ENCODE measurements at regions not wholly inside any gene's neighbourhood (a gene's known extent, or its start where the extent isn't known, plus 50 kb on each side); places are given as distances from the start of the nearest gene placed in this dataset.

DNA sequence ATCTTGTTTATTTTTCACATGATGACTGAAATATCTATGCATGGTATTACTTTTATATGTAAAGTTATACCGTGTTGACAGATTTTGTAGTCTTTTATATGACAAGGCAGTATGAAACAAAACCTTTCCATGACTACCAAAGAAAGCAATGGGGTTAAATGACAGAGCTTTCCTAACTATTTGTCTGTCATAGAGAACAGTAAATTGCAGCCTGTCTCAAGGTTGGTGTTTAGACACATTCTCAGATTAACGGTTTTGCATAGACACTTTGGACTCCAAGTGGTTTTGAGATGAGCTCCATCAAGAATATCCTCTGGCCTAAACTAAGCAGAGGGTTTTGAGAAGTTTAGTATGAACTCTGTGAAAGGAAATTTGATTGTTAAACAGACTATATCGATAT lies 180.7 kb upstream of the TENM3 start:
- no peak overlapping the region for H3K4me3 ChIP-seq (ENCODE audit: low read depth, low read length, poor library complexity, severe bottlenecking)
- no peaks in the 10 kb centered on the region for H3K9me3 ChIP-seq (ENCODE audit: low read depth, low read length, poor library complexity, severe bottlenecking)
- BruUV-seq (replicated peaks): no TSS peak
- ChIA-PET CTCF (no interaction called here), POLR2A (ENCODE audit: low non-redundant PET) (no interaction called here)
- H3K36me3 ChIP-seq (ENCODE audit: insufficient read depth, low read length, poor library complexity, severe bottlenecking): no peaks in the 10 kb centered on the region
- intact Hi-C loops (cut with micrococcal nuclease; ENCODE audit: unreplicated experiment): no loop called here
- no peak for TF ChIP-seq EZH2 (IDR thresholded peaks at IDR 0.05; ENCODE audit: borderline replicate concordance, low read depth, low read length, poor library complexity, severe bottlenecking)
- TF ChIP-seq, protein P1, sequence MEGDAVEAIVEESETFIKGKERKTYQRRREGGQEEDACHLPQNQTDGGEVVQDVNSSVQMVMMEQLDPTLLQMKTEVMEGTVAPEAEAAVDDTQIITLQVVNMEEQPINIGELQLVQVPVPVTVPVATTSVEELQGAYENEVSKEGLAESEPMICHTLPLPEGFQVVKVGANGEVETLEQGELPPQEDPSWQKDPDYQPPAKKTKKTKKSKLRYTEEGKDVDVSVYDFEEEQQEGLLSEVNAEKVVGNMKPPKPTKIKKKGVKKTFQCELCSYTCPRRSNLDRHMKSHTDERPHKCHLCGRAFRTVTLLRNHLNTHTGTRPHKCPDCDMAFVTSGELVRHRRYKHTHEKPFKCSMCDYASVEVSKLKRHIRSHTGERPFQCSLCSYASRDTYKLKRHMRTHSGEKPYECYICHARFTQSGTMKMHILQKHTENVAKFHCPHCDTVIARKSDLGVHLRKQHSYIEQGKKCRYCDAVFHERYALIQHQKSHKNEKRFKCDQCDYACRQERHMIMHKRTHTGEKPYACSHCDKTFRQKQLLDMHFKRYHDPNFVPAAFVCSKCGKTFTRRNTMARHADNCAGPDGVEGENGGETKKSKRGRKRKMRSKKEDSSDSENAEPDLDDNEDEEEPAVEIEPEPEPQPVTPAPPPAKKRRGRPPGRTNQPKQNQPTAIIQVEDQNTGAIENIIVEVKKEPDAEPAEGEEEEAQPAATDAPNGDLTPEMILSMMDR (conservative IDR thresholded peaks at IDR 0.05; ENCODE audit: low read depth, low read length): no peak
- H3K4me1 ChIP-seq (ENCODE audit: insufficient read depth, low read length, poor library complexity, severe bottlenecking): peaks cover 8% of the 10 kb centered on the region
- no peak for DNase-seq (ENCODE audit: low spot score)
- H3K27ac ChIP-seq (ENCODE audit: low read depth, low read length, poor library complexity, severe bottlenecking): no peak overlapping the region
- H3K27me3 ChIP-seq (replicated peaks; ENCODE audit: insufficient read depth, low read depth, low read length, poor library complexity): no peaks in the 10 kb centered on the region

DNA sequence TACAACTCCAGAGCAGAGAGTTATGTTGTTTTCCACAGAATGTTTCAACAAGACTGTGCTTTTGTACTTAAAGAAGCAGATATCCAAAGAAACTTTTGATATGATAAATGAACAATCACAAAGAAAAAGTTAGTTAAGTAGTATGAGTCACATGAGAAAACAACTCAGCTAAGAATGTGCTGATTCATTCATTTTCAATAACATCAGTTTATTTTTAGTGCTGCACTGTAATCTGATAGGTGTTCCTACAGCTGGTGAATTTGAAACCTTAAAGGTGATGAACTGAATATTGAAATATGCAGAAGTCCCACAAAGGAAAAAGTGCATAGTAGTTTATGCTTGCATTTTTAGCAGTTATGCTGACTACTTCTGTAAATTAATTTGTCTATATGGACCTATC lies 180.3 kb upstream of the TENM3 start:
- TF ChIP-seq, protein P1 (conservative IDR thresholded peaks at IDR 0.05; ENCODE audit: low read depth, low read length): no peak
- no peak for TF ChIP-seq EZH2 (IDR thresholded peaks at IDR 0.05; ENCODE audit: borderline replicate concordance, low read depth, low read length, poor library complexity, severe bottlenecking)
- DNase-seq (ENCODE audit: low spot score): peak; percentile 11
- BruUV-seq (replicated peaks): no TSS peak
- Histone ChIP-seq H3K4me3 (ENCODE audit: low read depth, low read length, poor library complexity, severe bottlenecking) (no peak overlapping the region), H3K36me3 (ENCODE audit: insufficient read depth, low read length, poor library complexity, severe bottlenecking) (no peaks in the 10 kb centered on the region), H3K27me3 (replicated peaks; ENCODE audit: insufficient read depth, low read depth, low read length, poor library complexity) (no peaks in the 10 kb centered on the region), H3K9me3 (ENCODE audit: low read depth, low read length, poor library complexity, severe bottlenecking) (no peaks in the 10 kb centered on the region), H3K4me1 (ENCODE audit: insufficient read depth, low read length, poor library complexity, severe bottlenecking) (peaks cover 8% of the 10 kb centered on the region), H3K27ac (ENCODE audit: low read depth, low read length, poor library complexity, severe bottlenecking) (no peak overlapping the region)
- ChIA-PET POLR2A (ENCODE audit: low non-redundant PET) (no interaction called here), CTCF (no interaction called here)
- intact Hi-C loops (cut with micrococcal nuclease; ENCODE audit: unreplicated experiment): no loop called here

DNA sequence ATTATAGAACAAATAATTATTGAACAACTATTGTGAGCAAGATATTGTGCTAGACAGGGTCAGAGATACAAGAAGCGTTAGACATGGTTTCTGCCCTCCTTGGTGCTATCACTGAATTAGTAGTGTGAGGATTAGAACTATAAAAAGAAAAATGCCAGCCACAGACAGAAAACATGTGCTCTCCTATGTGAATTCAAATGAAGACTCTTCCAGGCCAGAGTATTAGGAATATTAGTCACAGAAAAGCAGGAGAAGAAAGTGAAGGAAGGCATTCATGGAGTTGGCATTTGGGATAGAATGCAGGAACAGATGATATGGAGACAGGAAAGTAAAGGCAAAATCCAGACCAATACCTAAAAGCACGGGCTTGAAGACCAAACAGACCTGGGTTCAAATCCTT lies 179.6 kb upstream of the TENM3 start:
- H3K27ac ChIP-seq (ENCODE audit: low read depth, low read length, poor library complexity, severe bottlenecking): no peak overlapping the region
- no peak for TF ChIP-seq EZH2 (IDR thresholded peaks at IDR 0.05; ENCODE audit: borderline replicate concordance, low read depth, low read length, poor library complexity, severe bottlenecking)
- TF ChIP-seq, protein P1 (conservative IDR thresholded peaks at IDR 0.05; ENCODE audit: low read depth, low read length): no peak
- no peak overlapping the region for H3K4me3 ChIP-seq (ENCODE audit: low read depth, low read length, poor library complexity, severe bottlenecking)
- no TSS peak for BruUV-seq (replicated peaks)
- intact Hi-C loops (cut with micrococcal nuclease; ENCODE audit: unreplicated experiment): no loop called here
- DNase-seq (ENCODE audit: low spot score): no peak
- H3K9me3 ChIP-seq (ENCODE audit: low read depth, low read length, poor library complexity, severe bottlenecking): no peaks in the 10 kb centered on the region
- ChIA-PET POLR2A (ENCODE audit: low non-redundant PET) (no interaction called here), CTCF (no interaction called here)
- H3K27me3 ChIP-seq (replicated peaks; ENCODE audit: insufficient read depth, low read depth, low read length, poor library complexity): no peaks in the 10 kb centered on the region
- peaks cover 8% of the 10 kb centered on the region for H3K4me1 ChIP-seq (ENCODE audit: insufficient read depth, low read length, poor library complexity, severe bottlenecking)
- no peaks in the 10 kb centered on the region for H3K36me3 ChIP-seq (ENCODE audit: insufficient read depth, low read length, poor library complexity, severe bottlenecking)
